HEK293T (cell line): ENCODE measurements at regions not wholly inside any gene's neighbourhood (a gene's known extent, or its start where the extent isn't known, plus 50 kb on each side); places are given as distances from the start of the nearest gene placed in this dataset.

Source experiments
- CTCF ChIA-PET: fragments of 350-600 bp; formaldehyde crosslinking; extraction: SDS; loops from one replicate; lab custom pipeline; 2021; ENCODE audit warnings: antibody characterized with exemption, inconsistent platforms; lab: Yijun Ruan, JAX
- POLR2A ChIA-PET: fragments of 350-600 bp; formaldehyde crosslinking; extraction: SDS; loops from one replicate; lab custom pipeline; 2020; ENCODE audit warnings: antibody characterized with exemption, inconsistent platforms; lab: Yijun Ruan, JAX
- DNase-seq: peaks from one replicate; pipeline ENCODE4 v3.0.0; 2012; ENCODE audit warnings: mixed read lengths; ENCODE audit errors: extremely low spot score
- ARNT ChIP-seq: fragments of 450-650 bp; IDR thresholded peaks from 2 replicates; pipeline ENCODE4 v1.6.1; 2017; ENCODE audit warnings: mild to moderate bottlenecking
- BHLHE40 ChIP-seq: fragments of 450-650 bp; IDR thresholded peaks from 2 replicates; pipeline ENCODE4 v1.6.1; 2016; ENCODE audit warnings: mild to moderate bottlenecking, moderate library complexity, borderline replicate concordance
- CTBP1 ChIP-seq: fragments of 450-650 bp; IDR thresholded peaks from 2 replicates; pipeline ENCODE4 v1.6.1; 2016; ENCODE audit warnings: borderline replicate concordance
- ELF4 ChIP-seq: fragments of 450-650 bp; IDR thresholded peaks from 2 replicates; pipeline ENCODE4 v1.6.1; 2017; ENCODE audit warnings: antibody characterized with exemption
- FOXA1 ChIP-seq: fragments of 450-650 bp; IDR thresholded peaks from 2 replicates; pipeline ENCODE4 v1.6.1; 2016; ENCODE audit warnings: mild to moderate bottlenecking
- FOXK2 ChIP-seq: fragments of 450-650 bp; IDR thresholded peaks from 2 replicates; pipeline ENCODE4 v1.6.1; 2016; ENCODE audit warnings: mild to moderate bottlenecking
- FOXM1 ChIP-seq: fragments of 450-650 bp; IDR thresholded peaks from 2 replicates; pipeline ENCODE4 v1.6.1; 2017; ENCODE audit warnings: mild to moderate bottlenecking, borderline replicate concordance
- HDGF ChIP-seq: fragments of 450-650 bp; IDR thresholded peaks from 2 replicates; pipeline ENCODE4 v1.6.1; 2017; ENCODE audit warnings: antibody characterized with exemption, borderline replicate concordance
- L3MBTL2 ChIP-seq: fragments of 450-650 bp; conservative IDR thresholded peaks from 2 replicates; pipeline ENCODE4 v1.6.1; 2016; ENCODE audit warnings: mild to moderate bottlenecking
- LEF1 ChIP-seq: fragments of 450-650 bp; IDR thresholded peaks from 2 replicates; pipeline ENCODE4 v1.6.1; 2017; ENCODE audit warnings: mild to moderate bottlenecking, borderline replicate concordance
- NFRKB ChIP-seq: fragments of 450-650 bp; IDR thresholded peaks from 2 replicates; pipeline ENCODE4 v1.6.1; 2016; ENCODE audit warnings: mild to moderate bottlenecking, moderate library complexity
- SP1 ChIP-seq: fragments of 450-650 bp; IDR thresholded peaks from 2 replicates; pipeline ENCODE4 v1.6.1; 2017
- SUZ12 ChIP-seq: fragments of 450-650 bp; IDR thresholded peaks from 2 replicates; pipeline ENCODE4 v1.6.1; 2016; ENCODE audit warnings: mild to moderate bottlenecking
- TARDBP ChIP-seq: fragments of 450-650 bp; IDR thresholded peaks from 2 replicates; pipeline ENCODE4 v1.6.1; 2016
- ZNF384 ChIP-seq: fragments of 450-650 bp; IDR thresholded peaks from 2 replicates; pipeline ENCODE4 v1.6.1; 2016
- TF ChIP-seq, protein P1 (sequence below): fragments of 450-650 bp; IDR thresholded peaks from 2 replicates; pipeline ENCODE4 v1.6.1; 2016

DNA sequence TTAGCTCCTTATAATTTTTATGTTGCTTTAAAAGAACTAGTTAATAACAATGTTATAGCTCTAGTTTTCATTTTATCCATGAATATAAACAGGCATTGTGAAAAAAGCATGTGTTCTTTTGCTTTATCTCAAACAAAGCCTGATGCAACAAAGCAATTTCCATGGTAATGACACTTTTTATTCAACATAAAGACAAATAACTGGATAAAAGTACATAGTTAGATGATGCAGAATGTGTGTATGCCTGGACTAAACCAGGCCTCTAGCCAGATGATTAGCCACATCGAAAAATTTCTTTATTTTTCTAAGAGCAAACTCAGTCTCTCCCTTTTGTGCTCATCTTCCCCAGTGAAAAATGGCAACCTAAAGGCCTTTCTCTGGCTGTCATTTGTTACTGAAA lies 125.6 kb upstream of the TARS1 start:
- no peak for DNase-seq
- ChIA-PET POLR2A (no interaction called here), CTCF (interaction anchor here (0.6 kb wide), 1 partner anchor 24 kb away, joined by 4 read pairs; no protein-coding TSS in a partner anchor)
- TF ChIP-seq LEF1 (no peak), HDGF (no peak), BHLHE40 (no peak), NFRKB (no peak)

DNA sequence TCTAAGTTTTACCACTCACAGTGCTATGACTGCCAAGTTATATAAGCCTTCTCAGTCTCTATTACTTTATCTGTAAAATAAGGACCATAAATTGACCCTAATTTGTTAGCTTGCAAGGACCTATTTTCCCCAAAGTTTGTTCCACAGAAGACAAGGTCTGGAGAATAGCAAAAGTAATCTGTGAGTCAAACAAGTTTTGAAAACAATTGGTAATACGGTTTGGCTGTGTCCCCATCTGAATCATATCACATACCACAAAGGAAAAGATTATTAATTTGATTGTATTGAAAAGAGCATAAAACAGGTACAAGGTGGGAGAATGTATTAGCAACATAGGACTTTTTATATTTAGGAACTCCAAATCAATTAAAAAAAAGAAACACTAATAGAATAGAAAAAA lies 124.0 kb upstream of the TARS1 start:
- POLR2A ChIA-PET = no interaction called here
- CTCF ChIA-PET = no interaction called here
- TF ChIP-seq ELF4 = no peak
- TF ChIP-seq FOXA1 = no peak
- no peak for TF ChIP-seq LEF1
- no peak for TF ChIP-seq FOXK2
- no peak for TF ChIP-seq ZNF384
- no peak for TF ChIP-seq TARDBP
- TF ChIP-seq NFRKB = no peak
- TF ChIP-seq, protein P1, sequence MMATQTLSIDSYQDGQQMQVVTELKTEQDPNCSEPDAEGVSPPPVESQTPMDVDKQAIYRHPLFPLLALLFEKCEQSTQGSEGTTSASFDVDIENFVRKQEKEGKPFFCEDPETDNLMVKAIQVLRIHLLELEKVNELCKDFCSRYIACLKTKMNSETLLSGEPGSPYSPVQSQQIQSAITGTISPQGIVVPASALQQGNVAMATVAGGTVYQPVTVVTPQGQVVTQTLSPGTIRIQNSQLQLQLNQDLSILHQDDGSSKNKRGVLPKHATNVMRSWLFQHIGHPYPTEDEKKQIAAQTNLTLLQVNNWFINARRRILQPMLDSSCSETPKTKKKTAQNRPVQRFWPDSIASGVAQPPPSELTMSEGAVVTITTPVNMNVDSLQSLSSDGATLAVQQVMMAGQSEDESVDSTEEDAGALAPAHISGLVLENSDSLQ = no peak
- TF ChIP-seq ARNT = no peak
- no peak for TF ChIP-seq HDGF
- no peak for TF ChIP-seq FOXM1
- DNase-seq = no peak

DNA sequence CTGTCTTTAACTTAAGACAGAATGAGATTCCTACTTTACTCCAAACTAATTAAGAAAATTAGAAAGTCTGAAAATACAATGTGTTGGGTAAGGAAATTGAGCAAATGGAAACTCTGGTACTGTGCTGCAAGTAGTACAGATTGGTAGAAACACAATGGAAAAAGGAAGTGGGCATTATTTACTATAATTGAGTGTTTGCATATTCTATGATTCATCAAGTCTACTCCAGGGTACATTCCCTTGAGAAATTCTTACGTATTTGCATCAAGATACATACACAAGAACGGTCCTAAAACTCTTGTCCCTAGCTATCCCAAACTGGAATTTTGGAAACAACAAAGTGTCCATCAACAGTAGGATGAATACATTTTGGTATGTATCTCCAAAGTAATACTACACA lies 123.5 kb upstream of the TARS1 start:
- TF ChIP-seq ZNF384 (no peak), L3MBTL2 (no peak), CTBP1 (no peak), BHLHE40 (no peak), FOXA1 (no peak), NFRKB (no peak), FOXM1 (no peak), SUZ12 (no peak), ELF4 (no peak), FOXK2 (no peak), TARDBP (no peak), HDGF (no peak), LEF1 (no peak)
- TF ChIP-seq, protein P1 = no peak
- no peak for DNase-seq
- CTCF ChIA-PET = no interaction called here
- POLR2A ChIA-PET = no interaction called here

DNA sequence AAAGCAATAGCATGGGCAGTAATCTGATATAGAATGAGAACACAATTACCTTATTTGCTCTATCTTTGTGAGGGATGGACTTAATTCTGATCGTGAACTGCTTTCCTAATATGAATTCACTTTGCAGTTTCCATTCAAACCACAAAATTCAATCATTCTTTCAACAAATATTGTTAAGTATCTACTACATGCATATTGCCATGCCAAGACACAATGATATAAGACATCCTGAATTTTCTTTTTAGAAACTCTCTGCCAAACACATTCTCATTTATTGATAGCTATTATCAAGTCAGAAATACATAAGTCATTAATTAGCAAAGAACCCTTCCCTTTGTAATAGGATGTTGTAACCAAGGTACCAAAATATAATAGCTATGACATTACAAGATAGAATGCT lies 121.6 kb upstream of the TARS1 start:
- ChIA-PET CTCF (no interaction called here), POLR2A (no interaction called here)
- DNase-seq = no peak
- TF ChIP-seq LEF1 = no peak
- no peak for TF ChIP-seq FOXA1
- TF ChIP-seq, protein P1 = no peak
- TF ChIP-seq BHLHE40 = no peak
- TF ChIP-seq FOXM1 = no peak
- TF ChIP-seq HDGF = no peak
- TF ChIP-seq TARDBP = no peak
- TF ChIP-seq CTBP1 = no peak
- no peak for TF ChIP-seq FOXK2
- TF ChIP-seq ZNF384 = no peak
- no peak for TF ChIP-seq ELF4
- no peak for TF ChIP-seq L3MBTL2
- no peak for TF ChIP-seq SP1
- no peak for TF ChIP-seq SUZ12
- TF ChIP-seq NFRKB = no peak
- no peak for TF ChIP-seq ARNT

DNA sequence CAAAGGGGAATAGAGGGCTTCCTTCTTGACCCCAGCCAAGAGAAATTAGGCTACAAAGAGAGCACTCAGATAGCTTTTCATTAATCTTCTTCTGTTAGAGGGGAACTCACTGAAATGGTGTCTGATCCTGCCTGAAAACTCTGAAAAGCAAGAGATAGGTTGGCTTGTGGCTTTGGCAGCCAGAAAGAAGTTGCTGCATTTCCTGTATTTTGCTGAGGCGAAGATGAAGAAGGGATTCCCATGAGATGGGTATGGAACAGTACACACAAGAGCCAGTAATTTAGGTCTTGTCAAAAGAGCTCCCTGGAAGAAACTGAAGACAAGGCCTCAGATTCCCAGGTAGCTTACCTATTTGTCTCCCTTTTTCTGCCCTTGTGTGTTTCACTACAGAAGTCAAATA lies 120.9 kb upstream of the TARS1 start:
- ChIA-PET POLR2A (no interaction called here), CTCF (no interaction called here)
- TF ChIP-seq ARNT (no peak), BHLHE40 (no peak), FOXM1 (no peak), FOXK2 (no peak), ZNF384 (no peak), FOXA1 (no peak), TARDBP (no peak), LEF1 (no peak), HDGF (no peak), L3MBTL2 (no peak), SUZ12 (no peak), SP1 (no peak), CTBP1 (no peak), ELF4 (no peak), NFRKB (no peak)
- TF ChIP-seq, protein P1 = no peak
- no peak for DNase-seq

DNA sequence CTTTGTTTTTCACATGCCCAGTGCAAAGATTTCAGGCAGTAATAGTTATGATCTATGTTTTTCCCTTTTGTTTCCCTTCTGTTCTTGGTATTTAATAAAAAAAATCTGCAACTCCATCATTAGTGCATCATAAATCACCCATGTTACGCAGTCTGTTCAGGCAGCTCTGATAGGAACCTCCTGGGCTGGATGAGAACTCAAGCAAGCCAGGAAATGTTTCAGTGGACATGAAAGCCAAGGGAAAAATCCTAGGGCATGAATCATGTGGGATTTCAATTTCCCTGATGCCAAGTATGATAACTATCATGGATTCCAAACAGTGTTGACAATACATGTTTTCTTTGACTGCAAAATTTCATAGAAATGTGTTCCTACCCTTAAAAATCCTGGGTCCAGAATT lies 119.7 kb upstream of the TARS1 start:
- no peak for TF ChIP-seq ZNF384
- CTCF ChIA-PET = no interaction called here
- POLR2A ChIA-PET = no interaction called here
- no peak for DNase-seq
